GM23338 (cell line): ENCODE measurements at regions not wholly inside any gene's neighbourhood (a gene's known extent, or its start where the extent isn't known, plus 50 kb on each side); places are given as distances from the start of the nearest gene placed in this dataset.

Experiments used
- ATAC-seq: fragments of 200-7000 bp; cut with Tn5 transposase; 3 replicates; pipeline ENCODE4 v1.9.1; 2020
- DNase-seq: peaks from one replicate; pipeline ENCODE4 v3.0.0-alpha.2; 2015; ENCODE audit warnings: low spot score
- H2AFZ ChIP-seq: fragments of 200-600 bp; sonication (generic); 2 replicates; pipeline ENCODE4 v1.8.0; 2016; ENCODE audit warnings: antibody characterized with exemption, mild to moderate bottlenecking, moderate library complexity
- H3F3A ChIP-seq: fragments of 200-600 bp; sonication (generic); replicated peaks from 2 replicates; pipeline ENCODE4 v1.8.0; 2017; ENCODE audit warnings: antibody characterized with exemption, mixed run types, low read depth
- H3K27ac ChIP-seq: fragments of 200-600 bp; sonication (generic); 2 replicates; pipeline ENCODE4 v1.6.1; 2016; ENCODE audit warnings: low read depth
- H3K27me3 ChIP-seq: fragments of 200-600 bp; sonication (generic); 2 replicates; pipeline ENCODE4 v1.8.0; 2016; ENCODE audit warnings: mild to moderate bottlenecking, mixed run types, moderate library complexity; ENCODE audit not compliant: insufficient read depth
- H3K36me3 ChIP-seq: fragments of 200-600 bp; sonication (generic); 2 replicates; pipeline ENCODE4 v1.8.0; 2016; ENCODE audit warnings: mild to moderate bottlenecking; ENCODE audit not compliant: insufficient read depth
- H3K4me1 ChIP-seq: fragments of 200-600 bp; sonication (generic); 2 replicates; pipeline ENCODE4 v1.8.0; 2016; ENCODE audit warnings: mild to moderate bottlenecking, moderate library complexity; ENCODE audit not compliant: insufficient read depth
- H3K4me2 ChIP-seq: fragments of 200-600 bp; sonication (generic); 2 replicates; pipeline ENCODE4 v1.7.1; 2017; ENCODE audit warnings: mixed run types
- H3K4me3 ChIP-seq: fragments of 200-600 bp; sonication (generic); 2 replicates; pipeline ENCODE4 v1.6.1; 2016; ENCODE audit warnings: mixed run types
- H3K79me2 ChIP-seq: fragments of 200-600 bp; sonication (generic); replicated peaks from 2 replicates; pipeline ENCODE4 v1.8.0; 2017; ENCODE audit warnings: mild to moderate bottlenecking; ENCODE audit not compliant: insufficient read depth
- H3K9me2 ChIP-seq: fragments of 200-600 bp; sonication (generic); 2 replicates; pipeline ENCODE4 v1.8.0; 2017; ENCODE audit not compliant: insufficient read depth
- H4K20me1 ChIP-seq: fragments of 200-600 bp; sonication (generic); replicated peaks from 2 replicates; pipeline ENCODE4 v1.8.0; 2017; ENCODE audit warnings: mild to moderate bottlenecking; ENCODE audit not compliant: insufficient read depth
- H3K27ac Mint-ChIP-seq: 2 replicates; pipeline ENCODE4 v1.8.0; 2020; ENCODE audit warnings: inconsistent platforms, mild to moderate bottlenecking, moderate library complexity, mixed read lengths
- H3K27me3 Mint-ChIP-seq: 3 replicates; pipeline ENCODE4 v1.8.0; 2022; ENCODE audit warnings: low read depth, mild to moderate bottlenecking, moderate library complexity, mixed read lengths, inconsistent platforms; ENCODE audit not compliant: insufficient read depth, poor library complexity
- H3K36me3 Mint-ChIP-seq: 3 replicates; pipeline ENCODE4 v1.8.0; 2021; ENCODE audit warnings: low read depth, mild to moderate bottlenecking, inconsistent platforms, moderate library complexity, mixed read lengths
- H3K4me1 Mint-ChIP-seq: 3 replicates; pipeline ENCODE4 v1.8.0; 2020; ENCODE audit warnings: mild to moderate bottlenecking, inconsistent platforms, mixed read lengths
- H3K4me3 Mint-ChIP-seq: 3 replicates; pipeline ENCODE4 v1.8.0; 2021; ENCODE audit warnings: moderate library complexity, mild to moderate bottlenecking, inconsistent platforms, mixed read lengths
- H3K9me3 Mint-ChIP-seq: 3 replicates; pipeline ENCODE4 v1.8.0; 2020; ENCODE audit warnings: moderate library complexity, mild to moderate bottlenecking, inconsistent platforms, mixed read lengths
- CREB1 ChIP-seq: fragments of 250-450 bp; sonication (Bioruptor Pico); IDR thresholded peaks from 2 replicates; pipeline ENCODE4 v1.5.0; 2020; ENCODE audit warnings: low read depth, mild to moderate bottlenecking, moderate library complexity
- EZH2 ChIP-seq: fragments of 200-600 bp; sonication (generic); IDR thresholded peaks from one replicate; pipeline ENCODE4 v1.8.0; 2017; ENCODE audit warnings: antibody characterized with exemption, mild to moderate bottlenecking, low read depth; ENCODE audit not compliant: unreplicated experiment
- EZH2phosphoT487 ChIP-seq: fragments of 200-600 bp; sonication (generic); IDR thresholded peaks from one replicate; pipeline ENCODE4 v1.8.1; 2018; ENCODE audit warnings: antibody characterized with exemption; ENCODE audit not compliant: unreplicated experiment
- NANOG ChIP-seq: IDR thresholded peaks from 2 replicates; pipeline ENCODE4 v1.6.1; 2016; ENCODE audit warnings: antibody characterized with exemption, borderline replicate concordance
- POLR2AphosphoS5 ChIP-seq: IDR thresholded peaks from 2 replicates; pipeline ENCODE4 v1.6.1; 2016; ENCODE audit warnings: antibody characterized with exemption, low read depth
- STAT1 ChIP-seq: IDR thresholded peaks from one replicate; pipeline ENCODE4 v1.6.1; 2016; ENCODE audit warnings: antibody characterized with exemption; ENCODE audit not compliant: unreplicated experiment
- ZNF114 ChIP-seq: fragments of 250-450 bp; sonication (Bioruptor Pico); IDR thresholded peaks from 2 replicates; pipeline ENCODE4 v1.5.0; 2020; ENCODE audit warnings: mild to moderate bottlenecking, moderate library complexity
- ZNF331 ChIP-seq: fragments of 250-450 bp; sonication (Bioruptor Pico); IDR thresholded peaks from 2 replicates; pipeline ENCODE4 v1.5.0; 2020; ENCODE audit warnings: low read depth, mild to moderate bottlenecking, moderate library complexity
- TF ChIP-seq, protein P1 (sequence below): fragments of 250-450 bp; sonication (Bioruptor Pico); IDR thresholded peaks from 2 replicates; pipeline ENCODE4 v1.5.0; 2020; ENCODE audit warnings: mild to moderate bottlenecking, moderate library complexity
- TF ChIP-seq, protein P2 (sequence below): IDR thresholded peaks from 2 replicates; pipeline ENCODE4 v1.6.1; 2016; ENCODE audit warnings: antibody characterized with exemption
- TF ChIP-seq, protein P3 (sequence below), 2 experiments: fragments of 200-600 bp in 1 of 2; sonication (generic) in 1 of 2; conservative IDR thresholded peaks; 2 replicates each; pipeline versions ENCODE4 v1.5.1 to v1.6.1; 2016 to 2017; ENCODE audit warnings: antibody characterized with exemption in 2 of 2, low read depth in 2 of 2, mild to moderate bottlenecking in 2 of 2, moderate library complexity in 1 of 2

DNA sequence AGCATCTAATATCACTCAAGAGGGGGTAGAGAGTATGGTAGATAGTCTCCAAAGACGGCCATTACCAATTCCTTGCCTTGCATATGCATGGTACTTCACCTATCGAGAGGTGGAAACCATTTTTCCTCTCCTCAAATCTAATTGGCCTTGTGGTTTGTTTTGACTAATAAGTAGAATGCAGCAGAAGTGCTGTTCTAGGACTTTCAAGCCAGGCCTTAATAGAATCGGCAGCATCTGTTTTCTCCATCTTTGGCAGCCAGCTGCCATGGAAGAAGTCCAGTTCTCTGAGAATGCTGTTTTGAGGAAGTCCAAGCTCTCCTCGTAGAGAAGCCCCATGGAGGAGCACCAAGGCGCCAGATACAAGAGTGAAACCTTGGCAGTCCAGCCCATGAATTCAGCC is 59.1 kb upstream of the RASGRP1 start:
- no peak overlapping the region for H3K27ac ChIP-seq
- no peak overlapping the region for H3K4me2 ChIP-seq
- Mint-ChIP-seq H3K27me3 (peaks cover 4% of the 10 kb centered on the region), H3K27ac (no peak overlapping the region), H3K36me3 (no peaks in the 10 kb centered on the region), H3K9me3 (no peaks in the 10 kb centered on the region; the same call in 2 of the 3 replicates), H3K4me3 (no peak overlapping the region), H3K4me1 (no peaks in the 10 kb centered on the region)
- no peaks in the 10 kb centered on the region for H3K27me3 ChIP-seq
- H3K79me2 ChIP-seq: no peaks in the 10 kb centered on the region
- no peaks in the 10 kb centered on the region for H3F3A ChIP-seq
- ATAC-seq (no peak), DNase-seq (no peak)
- no peaks in the 10 kb centered on the region for H4K20me1 ChIP-seq
- no peaks in the 10 kb centered on the region for H3K36me3 ChIP-seq
- H3K4me3 ChIP-seq: no peak overlapping the region
- no peaks in the 10 kb centered on the region for H3K4me1 ChIP-seq
- H3K9me2 ChIP-seq: no peaks in the 10 kb centered on the region
- TF ChIP-seq CREB1 (CRISPR knock-in tag) (no peak), POLR2AphosphoS5 (no peak), ZNF114 (CRISPR knock-in tag) (no peak)
- no peak overlapping the region for H2AFZ ChIP-seq

DNA sequence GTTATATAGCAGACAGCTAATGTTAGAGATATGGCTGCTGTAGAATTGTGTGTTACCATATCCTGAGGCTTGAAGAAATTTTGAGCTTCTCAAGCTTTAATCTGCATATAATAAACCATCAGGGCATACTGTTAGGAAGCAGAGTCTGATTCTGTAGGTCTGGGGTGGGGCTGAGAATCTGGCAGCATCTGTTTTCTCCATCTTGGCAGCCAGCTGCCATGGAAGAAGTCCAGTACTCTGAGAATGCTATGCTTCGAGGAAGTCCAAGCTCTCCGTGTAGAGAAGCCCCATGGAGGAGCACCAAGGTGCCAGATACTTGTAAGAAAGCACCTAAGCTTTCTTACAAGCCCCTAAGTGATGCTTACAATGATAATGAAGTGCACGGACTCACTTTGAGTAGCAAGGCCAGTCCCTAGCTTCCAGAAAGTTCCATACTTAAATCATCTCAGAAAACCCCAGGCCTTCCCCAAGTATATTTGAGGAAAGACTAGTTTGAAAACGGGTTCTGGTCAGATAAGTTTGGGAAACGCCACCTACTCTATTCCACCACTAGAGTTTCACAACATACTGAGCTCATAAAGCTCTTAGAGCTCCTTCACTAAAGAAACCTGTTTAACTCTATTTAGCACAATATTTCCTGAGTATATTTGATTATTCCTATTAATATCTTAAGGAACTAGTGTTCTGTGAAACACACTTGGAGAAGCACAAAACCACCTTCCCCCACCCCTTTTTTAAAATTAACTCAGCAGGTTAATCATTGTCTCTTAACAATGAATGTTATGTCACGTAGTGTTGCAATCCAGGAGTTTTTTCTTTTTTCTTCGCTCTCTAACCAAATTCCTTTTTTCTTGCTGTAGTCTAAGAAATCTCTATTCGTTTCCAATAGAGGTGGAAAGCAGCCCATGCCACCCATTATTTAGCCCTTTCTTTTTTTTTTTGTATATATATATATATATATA is 59.9 kb upstream of the RASGRP1 start:
- ATAC-seq: no peak
- no peak overlapping the region for H2AFZ ChIP-seq
- no peaks in the 10 kb centered on the region; the same call in 2 of the 3 replicates for H3K9me3 Mint-ChIP-seq

More for the DNA sequence above, 59.9 kb upstream of the RASGRP1 start:
- no peaks in the 10 kb centered on the region for H3K9me2 ChIP-seq
- Mint-ChIP-seq H3K4me3 (no peak overlapping the region), H3K27ac (no peak overlapping the region), H3K36me3 (no peaks in the 10 kb centered on the region), H3K27me3 (peaks cover 4% of the 10 kb centered on the region), H3K4me1 (no peaks in the 10 kb centered on the region)
- no peaks in the 10 kb centered on the region for H3K4me1 ChIP-seq
- no peaks in the 10 kb centered on the region for H4K20me1 ChIP-seq
- DNase-seq: no peak
- H3F3A ChIP-seq: no peaks in the 10 kb centered on the region
- no peak overlapping the region for H3K4me2 ChIP-seq
- TF ChIP-seq EZH2: no peak
- TF ChIP-seq, protein P1, sequence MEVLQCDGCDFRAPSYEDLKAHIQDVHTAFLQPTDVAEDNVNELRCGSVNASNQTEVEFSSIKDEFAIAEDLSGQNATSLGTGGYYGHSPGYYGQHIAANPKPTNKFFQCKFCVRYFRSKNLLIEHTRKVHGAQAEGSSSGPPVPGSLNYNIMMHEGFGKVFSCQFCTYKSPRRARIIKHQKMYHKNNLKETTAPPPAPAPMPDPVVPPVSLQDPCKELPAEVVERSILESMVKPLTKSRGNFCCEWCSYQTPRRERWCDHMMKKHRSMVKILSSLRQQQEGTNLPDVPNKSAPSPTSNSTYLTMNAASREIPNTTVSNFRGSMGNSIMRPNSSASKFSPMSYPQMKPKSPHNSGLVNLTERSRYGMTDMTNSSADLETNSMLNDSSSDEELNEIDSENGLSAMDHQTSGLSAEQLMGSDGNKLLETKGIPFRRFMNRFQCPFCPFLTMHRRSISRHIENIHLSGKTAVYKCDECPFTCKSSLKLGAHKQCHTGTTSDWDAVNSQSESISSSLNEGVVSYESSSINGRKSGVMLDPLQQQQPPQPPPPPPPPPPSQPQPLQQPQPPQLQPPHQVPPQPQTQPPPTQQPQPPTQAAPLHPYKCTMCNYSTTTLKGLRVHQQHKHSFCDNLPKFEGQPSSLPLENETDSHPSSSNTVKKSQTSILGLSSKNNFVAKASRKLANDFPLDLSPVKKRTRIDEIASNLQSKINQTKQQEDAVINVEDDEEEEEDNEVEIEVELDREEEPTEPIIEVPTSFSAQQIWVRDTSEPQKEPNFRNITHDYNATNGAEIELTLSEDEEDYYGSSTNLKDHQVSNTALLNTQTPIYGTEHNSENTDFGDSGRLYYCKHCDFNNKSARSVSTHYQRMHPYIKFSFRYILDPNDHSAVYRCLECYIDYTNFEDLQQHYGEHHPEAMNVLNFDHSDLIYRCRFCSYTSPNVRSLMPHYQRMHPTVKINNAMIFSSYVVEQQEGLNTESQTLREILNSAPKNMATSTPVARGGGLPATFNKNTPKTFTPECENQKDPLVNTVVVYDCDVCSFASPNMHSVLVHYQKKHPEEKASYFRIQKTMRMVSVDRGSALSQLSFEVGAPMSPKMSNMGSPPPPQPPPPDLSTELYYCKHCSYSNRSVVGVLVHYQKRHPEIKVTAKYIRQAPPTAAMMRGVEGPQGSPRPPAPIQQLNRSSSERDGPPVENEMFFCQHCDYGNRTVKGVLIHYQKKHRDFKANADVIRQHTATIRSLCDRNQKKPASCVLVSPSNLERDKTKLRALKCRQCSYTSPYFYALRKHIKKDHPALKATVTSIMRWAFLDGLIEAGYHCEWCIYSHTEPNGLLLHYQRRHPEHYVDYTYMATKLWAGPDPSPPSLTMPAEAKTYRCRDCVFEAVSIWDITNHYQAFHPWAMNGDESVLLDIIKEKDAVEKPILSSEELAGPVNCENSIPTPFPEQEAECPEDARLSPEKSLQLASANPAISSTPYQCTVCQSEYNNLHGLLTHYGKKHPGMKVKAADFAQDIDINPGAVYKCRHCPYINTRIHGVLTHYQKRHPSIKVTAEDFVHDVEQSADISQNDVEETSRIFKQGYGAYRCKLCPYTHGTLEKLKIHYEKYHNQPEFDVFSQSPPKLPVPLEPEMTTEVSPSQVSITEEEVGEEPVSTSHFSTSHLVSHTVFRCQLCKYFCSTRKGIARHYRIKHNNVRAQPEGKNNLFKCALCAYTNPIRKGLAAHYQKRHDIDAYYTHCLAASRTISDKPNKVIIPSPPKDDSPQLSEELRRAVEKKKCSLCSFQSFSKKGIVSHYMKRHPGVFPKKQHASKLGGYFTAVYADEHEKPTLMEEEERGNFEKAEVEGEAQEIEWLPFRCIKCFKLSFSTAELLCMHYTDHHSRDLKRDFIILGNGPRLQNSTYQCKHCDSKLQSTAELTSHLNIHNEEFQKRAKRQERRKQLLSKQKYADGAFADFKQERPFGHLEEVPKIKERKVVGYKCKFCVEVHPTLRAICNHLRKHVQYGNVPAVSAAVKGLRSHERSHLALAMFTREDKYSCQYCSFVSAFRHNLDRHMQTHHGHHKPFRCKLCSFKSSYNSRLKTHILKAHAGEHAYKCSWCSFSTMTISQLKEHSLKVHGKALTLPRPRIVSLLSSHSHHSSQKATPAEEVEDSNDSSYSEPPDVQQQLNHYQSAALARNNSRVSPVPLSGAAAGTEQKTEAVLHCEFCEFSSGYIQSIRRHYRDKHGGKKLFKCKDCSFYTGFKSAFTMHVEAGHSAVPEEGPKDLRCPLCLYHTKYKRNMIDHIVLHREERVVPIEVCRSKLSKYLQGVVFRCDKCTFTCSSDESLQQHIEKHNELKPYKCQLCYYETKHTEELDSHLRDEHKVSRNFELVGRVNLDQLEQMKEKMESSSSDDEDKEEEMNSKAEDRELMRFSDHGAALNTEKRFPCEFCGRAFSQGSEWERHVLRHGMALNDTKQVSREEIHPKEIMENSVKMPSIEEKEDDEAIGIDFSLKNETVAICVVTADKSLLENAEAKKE (CRISPR knock-in tag): no peak
- TF ChIP-seq, protein P2, sequence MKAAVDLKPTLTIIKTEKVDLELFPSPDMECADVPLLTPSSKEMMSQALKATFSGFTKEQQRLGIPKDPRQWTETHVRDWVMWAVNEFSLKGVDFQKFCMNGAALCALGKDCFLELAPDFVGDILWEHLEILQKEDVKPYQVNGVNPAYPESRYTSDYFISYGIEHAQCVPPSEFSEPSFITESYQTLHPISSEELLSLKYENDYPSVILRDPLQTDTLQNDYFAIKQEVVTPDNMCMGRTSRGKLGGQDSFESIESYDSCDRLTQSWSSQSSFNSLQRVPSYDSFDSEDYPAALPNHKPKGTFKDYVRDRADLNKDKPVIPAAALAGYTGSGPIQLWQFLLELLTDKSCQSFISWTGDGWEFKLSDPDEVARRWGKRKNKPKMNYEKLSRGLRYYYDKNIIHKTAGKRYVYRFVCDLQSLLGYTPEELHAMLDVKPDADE: no peak
- no peak for TF ChIP-seq ZNF331
- TF ChIP-seq NANOG: no peak
- no peak for TF ChIP-seq POLR2AphosphoS5
- no peak for TF ChIP-seq CREB1 (CRISPR knock-in tag)
- TF ChIP-seq STAT1: no peak
- no peak for TF ChIP-seq EZH2phosphoT487
- TF ChIP-seq, protein P3, sequence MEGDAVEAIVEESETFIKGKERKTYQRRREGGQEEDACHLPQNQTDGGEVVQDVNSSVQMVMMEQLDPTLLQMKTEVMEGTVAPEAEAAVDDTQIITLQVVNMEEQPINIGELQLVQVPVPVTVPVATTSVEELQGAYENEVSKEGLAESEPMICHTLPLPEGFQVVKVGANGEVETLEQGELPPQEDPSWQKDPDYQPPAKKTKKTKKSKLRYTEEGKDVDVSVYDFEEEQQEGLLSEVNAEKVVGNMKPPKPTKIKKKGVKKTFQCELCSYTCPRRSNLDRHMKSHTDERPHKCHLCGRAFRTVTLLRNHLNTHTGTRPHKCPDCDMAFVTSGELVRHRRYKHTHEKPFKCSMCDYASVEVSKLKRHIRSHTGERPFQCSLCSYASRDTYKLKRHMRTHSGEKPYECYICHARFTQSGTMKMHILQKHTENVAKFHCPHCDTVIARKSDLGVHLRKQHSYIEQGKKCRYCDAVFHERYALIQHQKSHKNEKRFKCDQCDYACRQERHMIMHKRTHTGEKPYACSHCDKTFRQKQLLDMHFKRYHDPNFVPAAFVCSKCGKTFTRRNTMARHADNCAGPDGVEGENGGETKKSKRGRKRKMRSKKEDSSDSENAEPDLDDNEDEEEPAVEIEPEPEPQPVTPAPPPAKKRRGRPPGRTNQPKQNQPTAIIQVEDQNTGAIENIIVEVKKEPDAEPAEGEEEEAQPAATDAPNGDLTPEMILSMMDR (conservative IDR thresholded peaks at IDR 0.05; ENCODE audit: low read depth in 2 of 2): no peak
- H3K79me2 ChIP-seq: no peaks in the 10 kb centered on the region
- H3K36me3 ChIP-seq: no peaks in the 10 kb centered on the region
- H3K27ac ChIP-seq: no peak overlapping the region
- no peak overlapping the region for H3K4me3 ChIP-seq
- H3K27me3 ChIP-seq: no peaks in the 10 kb centered on the region
